GM21737 (cell line): ENCODE measurements at regions not wholly inside any gene's neighbourhood (a gene's known extent, or its start where the extent isn't known, plus 50 kb on each side); places are given as distances from the start of the nearest gene placed in this dataset.

Experiments
- ATAC-seq: cut with Tn5 transposase; IDR thresholded peaks from one replicate; pipeline ENCODE4 v1.9.1; 2021; ENCODE audit warnings: mild to moderate bottlenecking, moderate library complexity; ENCODE audit not compliant: unreplicated experiment

- ATAC-seq, result no peak
Observed at GRCh38 chr10:55048830-55049498, 247.9 kb upstream of the PCDH15 start.

- ATAC-seq, result no peak
Observed at GRCh38 chr10:55043540-55043939, 242.5 kb upstream of the PCDH15 start.

GRCh38 chr10:55033061-55033460, 232.0 kb upstream of the PCDH15 start:
- no peak for ATAC-seq

GRCh38 chr10:55024713-55025112, 223.7 kb upstream of the PCDH15 start:
- ATAC-seq, result no peak

GRCh38 chr10:55019439-55019838, 218.4 kb upstream of the PCDH15 start:
- ATAC-seq, result no peak

- ATAC-seq, result no peak
Observed at GRCh38 chr10:55013318-55013717, 212.3 kb upstream of the PCDH15 start.

DNA sequence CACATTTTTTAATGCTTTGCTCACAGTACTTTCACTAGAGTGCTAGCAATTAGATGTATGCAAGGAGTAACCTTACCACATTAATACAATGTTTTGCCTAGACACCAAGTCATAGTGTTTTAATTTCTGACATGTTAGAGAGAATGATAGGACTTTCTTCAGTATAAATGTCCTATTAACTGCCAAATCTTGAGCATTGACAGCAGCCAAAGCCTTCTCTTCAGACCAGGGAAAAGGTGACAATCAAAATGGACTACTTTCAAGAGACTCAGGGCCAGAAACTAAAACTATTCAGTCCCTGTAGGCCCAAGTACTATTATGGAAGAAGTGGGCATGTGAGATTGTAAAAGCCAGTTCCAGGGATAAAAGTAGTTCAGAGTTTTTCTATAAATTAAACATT, 201.4 kb upstream of the PCDH15 start:
- no peak for ATAC-seq

GRCh38 chr10:55001422-55001821, 200.4 kb upstream of the PCDH15 start:
- no peak for ATAC-seq

DNA sequence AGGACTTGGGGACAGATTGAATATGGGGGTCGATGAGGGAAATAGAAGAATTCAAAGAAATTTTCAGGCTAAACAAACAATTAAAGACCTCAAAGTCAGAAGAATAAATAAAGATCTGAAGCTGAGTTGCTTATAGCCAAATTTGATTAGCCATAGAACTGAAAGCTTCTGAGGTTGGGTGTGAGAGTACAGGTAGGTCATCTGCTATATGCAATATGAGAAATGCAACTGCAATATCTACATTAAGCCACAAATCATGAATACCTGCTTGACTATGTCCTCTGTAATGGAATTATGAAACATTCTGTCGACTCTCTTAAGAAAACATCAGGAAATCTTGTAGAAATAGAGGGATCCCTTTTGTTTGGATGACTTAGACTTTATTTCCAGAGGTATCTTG, 192.1 kb upstream of the PCDH15 start:
- no peak for ATAC-seq

GRCh38 chr10:54985732-54986131, 184.7 kb upstream of the PCDH15 start:
- no peak for ATAC-seq

DNA sequence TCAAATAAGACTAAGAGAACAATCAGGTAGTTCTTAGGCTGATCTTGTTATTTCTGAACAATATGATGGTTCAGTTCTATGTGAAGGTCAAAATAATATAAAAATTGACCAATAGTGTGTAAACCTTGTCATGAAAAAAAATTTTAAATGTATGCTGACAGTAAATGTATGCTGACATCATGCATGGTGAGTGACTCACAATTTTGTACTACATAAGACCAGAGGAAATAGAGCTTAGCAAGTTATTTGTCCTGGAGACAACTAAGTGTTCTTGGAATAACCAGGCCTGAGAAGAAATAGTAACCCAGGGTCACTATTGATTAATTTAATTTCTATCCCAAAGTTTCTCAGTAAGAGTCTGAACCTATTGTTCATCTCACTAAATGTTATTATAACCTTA, 182.2 kb upstream of the PCDH15 start:
- no peak for ATAC-seq

DNA sequence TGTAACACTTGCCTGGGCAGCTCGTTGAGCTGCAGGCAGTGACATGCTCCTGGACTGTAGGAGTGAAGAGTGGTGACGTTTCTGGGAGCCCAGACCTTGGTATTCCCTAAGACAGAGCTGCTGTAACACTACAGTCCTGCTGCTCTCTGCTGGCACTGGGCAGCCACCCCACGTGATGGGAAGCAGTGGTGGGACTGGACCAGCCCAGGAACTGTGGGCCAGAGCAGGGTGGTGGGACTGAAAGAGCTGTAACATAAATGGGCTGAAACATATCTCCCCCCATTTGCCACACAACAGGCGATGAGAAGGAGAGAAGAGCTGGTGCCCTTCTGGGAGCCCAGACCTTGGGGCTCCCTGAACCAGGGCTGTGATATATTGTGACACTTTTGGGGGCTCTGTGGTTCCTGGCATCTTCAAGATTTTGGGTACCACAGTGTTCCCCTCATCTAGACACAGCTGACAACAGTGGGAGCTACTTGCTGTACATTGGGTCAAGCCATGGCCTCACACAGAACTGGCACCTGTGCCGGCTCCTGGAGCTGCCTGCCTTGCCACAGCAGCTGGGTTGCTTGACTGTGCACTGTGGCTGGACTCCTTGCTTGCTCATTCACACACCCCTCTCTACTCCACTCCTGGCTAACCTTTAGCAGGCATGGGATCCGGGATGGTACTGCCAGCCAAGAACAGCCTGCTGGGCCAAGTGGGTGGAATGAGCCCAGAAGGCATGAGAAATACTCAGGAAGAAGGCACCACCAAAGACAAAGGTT, 161.3 kb upstream of the PCDH15 start:
- no peak for ATAC-seq

- ATAC-seq, result no peak
Observed at GRCh38 chr10:54961040-54961439, 160.0 kb upstream of the PCDH15 start.

GRCh38 chr10:54958844-54959243, 157.8 kb upstream of the PCDH15 start:
- ATAC-seq, result no peak

- no peak for ATAC-seq
Observed at GRCh38 chr10:54947605-54948004, 146.6 kb upstream of the PCDH15 start.

DNA sequence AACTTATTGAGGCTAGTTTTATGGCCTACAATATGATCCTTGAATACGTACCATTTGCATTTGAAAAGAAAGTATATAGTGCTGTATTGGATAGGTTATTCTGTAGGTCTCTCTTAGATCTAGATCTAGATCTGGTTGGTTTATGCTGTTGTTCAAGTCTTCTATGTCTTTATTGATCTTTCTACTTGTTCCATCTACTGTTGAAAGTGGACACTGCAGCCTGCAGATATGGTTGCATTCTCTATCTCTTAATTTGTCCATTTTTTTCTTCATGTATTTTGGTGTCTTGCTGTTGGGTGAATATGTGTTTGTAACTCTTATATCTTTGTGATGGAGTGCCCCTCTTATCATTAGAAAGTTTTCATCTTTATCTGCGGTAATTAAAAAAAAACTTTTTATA, 139.4 kb upstream of the PCDH15 start:
- ATAC-seq, result no peak

DNA sequence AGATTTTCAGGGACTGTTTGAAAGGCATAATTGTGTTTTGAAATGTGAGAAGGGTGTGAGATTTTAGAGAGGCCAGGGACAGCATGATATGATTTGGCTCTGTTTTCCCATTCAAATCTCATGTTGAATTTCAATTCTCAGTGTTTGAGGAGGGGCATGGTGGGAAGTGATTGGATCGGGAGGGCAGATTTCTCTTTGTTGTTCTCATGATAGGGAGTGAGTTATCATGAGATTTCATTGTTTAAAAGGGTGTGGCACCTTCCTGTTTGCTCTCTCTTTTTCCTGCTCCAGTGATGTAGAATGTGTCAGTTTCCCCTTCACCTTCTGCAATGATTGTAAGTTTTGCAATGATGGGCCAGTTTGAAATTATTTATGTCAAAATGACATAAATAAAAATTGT, 113.0 kb upstream of the PCDH15 start:
- no peak for ATAC-seq

DNA sequence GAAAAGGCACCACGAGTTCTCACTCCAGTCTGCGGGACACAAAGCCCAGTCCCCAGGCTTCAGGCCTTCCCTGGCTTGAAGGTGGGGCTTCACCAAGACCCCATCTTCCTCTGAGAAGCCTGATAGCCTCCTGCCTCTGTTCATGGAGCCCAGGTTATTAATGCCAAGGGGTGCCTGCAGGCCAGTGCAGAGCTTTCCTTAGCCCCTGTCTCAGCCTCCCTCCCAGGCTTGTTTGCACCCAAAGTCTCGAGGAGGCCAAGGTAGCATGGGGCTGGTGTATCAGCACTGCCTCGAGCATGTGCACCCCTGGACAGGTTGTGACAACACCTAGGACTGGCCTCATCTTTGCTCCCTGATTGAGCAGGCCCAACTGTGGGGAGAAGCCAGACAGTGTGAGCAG, 108.1 kb upstream of the PCDH15 start:
- no peak for ATAC-seq

DNA sequence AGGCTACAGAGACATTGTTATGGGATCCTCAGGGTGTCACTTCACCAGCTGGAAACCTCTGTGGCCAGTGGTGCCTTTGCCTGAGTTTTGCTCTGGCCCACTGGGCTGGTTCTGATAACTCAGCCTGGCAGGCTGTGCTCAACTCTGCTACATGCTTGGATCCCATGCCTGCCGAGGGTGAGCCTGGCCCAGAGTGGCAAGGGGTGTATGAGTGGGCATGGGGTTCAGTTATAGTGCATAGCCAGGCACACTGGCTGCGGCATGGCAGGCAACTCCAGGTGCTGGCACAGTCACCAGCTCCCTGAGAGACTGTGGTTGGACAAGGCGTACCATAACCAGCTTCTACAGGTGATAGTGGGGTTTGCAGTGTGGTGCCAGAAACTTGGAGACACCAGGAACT, 107.0 kb upstream of the PCDH15 start:
- no peak for ATAC-seq

DNA sequence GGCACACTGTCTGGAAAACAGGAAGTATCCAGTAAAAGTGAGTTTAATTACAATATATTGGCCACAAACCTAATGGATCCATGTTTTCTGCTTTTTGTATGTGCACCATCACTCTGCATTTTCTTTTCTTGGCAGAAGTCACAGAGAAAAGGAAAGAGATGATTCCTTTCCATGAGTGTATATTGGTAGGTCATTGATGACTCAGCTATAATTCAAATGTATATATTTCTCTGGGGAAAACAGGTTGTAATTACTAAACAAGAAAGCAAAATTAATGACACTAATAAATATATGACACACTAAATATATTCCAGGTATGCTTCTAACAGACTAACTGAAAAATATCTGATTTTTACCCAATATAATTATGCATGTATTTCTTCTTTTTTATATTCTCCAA, 105.9 kb upstream of the PCDH15 start:
- ATAC-seq, result no peak

GRCh38 chr10:54905578-54906192, 104.7 kb upstream of the PCDH15 start:
- ATAC-seq, result no peak

DNA sequence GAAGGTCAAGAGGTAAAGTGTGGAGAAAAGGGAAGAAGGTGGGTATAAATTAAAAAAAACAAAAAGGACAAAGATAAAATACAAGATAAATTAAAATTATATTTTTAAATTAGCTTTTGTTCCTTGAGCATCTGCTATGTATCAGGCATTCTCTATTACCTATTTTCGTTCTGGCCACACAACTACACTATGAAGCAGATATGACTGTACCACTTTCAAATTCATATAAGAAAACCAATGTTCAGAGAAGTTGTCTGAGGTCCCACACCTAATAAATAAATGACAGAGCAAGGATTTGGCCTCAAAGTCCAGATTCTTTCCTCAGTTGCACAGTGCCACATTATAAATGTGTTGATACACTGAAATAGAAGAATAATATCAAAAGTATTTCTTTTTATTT, 103.8 kb upstream of the PCDH15 start:
- no peak for ATAC-seq
